HL-60/S4 treated with retinoic acid at 250 ng/mL for 4 days and 3 days (cell line): ENCODE measurements at regions not wholly inside any gene's neighbourhood (a gene's known extent, or its start where the extent isn't known, plus 50 kb on each side); places are given as distances from the start of the nearest gene placed in this dataset.

Experiments used
- in situ Hi-C: fragments of 300-500 bp; cut with MboI; formaldehyde crosslinking; loops from 2 replicates; pipeline ENCODE4 v1.7.0; 2022; ENCODE audit warnings: low sequenced_read_pairs

GRCh38 chr2:146481629-146482028, 1363.2 kb upstream of the ACVR2A start:
- in situ Hi-C loops: no loop called here

- in situ Hi-C loops: no loop called here
Observed at GRCh38 chr2:146477383-146477782, 1367.4 kb upstream of the ACVR2A start.

GRCh38 chr2:146468578-146468977, 1376.3 kb upstream of the ACVR2A start:
- in situ Hi-C loops: no loop called here

- in situ Hi-C loops: no loop called here
Observed at GRCh38 chr2:146467425-146467824, 1377.4 kb upstream of the ACVR2A start.

GRCh38 chr2:146465460-146465859, 1379.4 kb upstream of the ACVR2A start:
- in situ Hi-C loops: no loop called here

GRCh38 chr2:146461068-146461467, 1383.8 kb upstream of the ACVR2A start:
- in situ Hi-C loops: no loop called here

- in situ Hi-C loops: no loop called here
Observed at GRCh38 chr2:146458585-146458984, 1386.2 kb upstream of the ACVR2A start.

GRCh38 chr2:146457221-146457620, 1387.6 kb upstream of the ACVR2A start:
- in situ Hi-C loops: no loop called here

- in situ Hi-C loops: no loop called here
Observed at GRCh38 chr2:146455325-146455724, 1389.5 kb upstream of the ACVR2A start.

GRCh38 chr2:146451972-146452371, 1392.9 kb upstream of the ACVR2A start:
- in situ Hi-C loops: no loop called here

GRCh38 chr2:146450131-146450530, 1394.7 kb upstream of the ACVR2A start:
- in situ Hi-C loops: no loop called here

GRCh38 chr2:146444987-146445386, 1399.8 kb upstream of the ACVR2A start:
- in situ Hi-C loops: no loop called here

- in situ Hi-C loops: no loop called here
Observed at GRCh38 chr2:146444085-146444484, 1400.7 kb upstream of the ACVR2A start.

- in situ Hi-C loops: no loop called here
Observed at GRCh38 chr2:146438246-146438645, 1406.6 kb upstream of the ACVR2A start.

GRCh38 chr2:146437712-146438111, 1407.1 kb upstream of the ACVR2A start:
- in situ Hi-C loops: no loop called here

GRCh38 chr2:146433116-146433875, 1411.5 kb upstream of the ACVR2A start:
- in situ Hi-C loops: no loop called here

GRCh38 chr2:146429366-146429765, 1415.5 kb upstream of the ACVR2A start:
- in situ Hi-C loops: no loop called here

GRCh38 chr2:146417942-146418341, 1426.9 kb upstream of the ACVR2A start:
- in situ Hi-C loops: no loop called here

GRCh38 chr2:146415291-146415690, 1429.5 kb upstream of the ACVR2A start:
- in situ Hi-C loops: no loop called here

GRCh38 chr2:146414456-146414855, 1430.4 kb upstream of the ACVR2A start:
- in situ Hi-C loops: no loop called here

GRCh38 chr2:146413086-146413610, 1431.7 kb upstream of the ACVR2A start:
- in situ Hi-C loops: no loop called here

- in situ Hi-C loops: no loop called here
Observed at GRCh38 chr2:146412625-146413024, 1432.2 kb upstream of the ACVR2A start.
